Heart left ventricle (tissue), 16 donors: ENCODE measurements at regions not wholly inside any gene's neighbourhood (a gene's known extent, or its start where the extent isn't known, plus 50 kb on each side); places are given as distances from the start of the nearest gene placed in this dataset.
A peak's percentile ranks its signal among the peaks of the same experiment; 100 is the strongest.

Source experiments
- ATAC-seq, 4 donors: fragments of 200-7000 bp; cut with Tn5 transposase; one replicate each; pipeline ENCODE4 v1.9.1; 2020 to 2022; ENCODE audit warnings: moderate library complexity in 4 of 4, mild to moderate bottlenecking in 3 of 4, moderate number of reproducible peaks in 1 of 4
- DNase-seq, 5 donors: peaks; one replicate each; pipeline ENCODE4 v3.0.0-alpha.2; 2020
- H3K27ac ChIP-seq, 12 donors: fragments of 200-600 bp; sonication (generic) in 4 of 12; one replicate each; pipeline versions ENCODE4 v1.5.0 to v1.8.0; 2016 to 2022; ENCODE audit warnings: mild to moderate bottlenecking in 2 of 12
- H3K27me3 ChIP-seq, 9 donors: fragments of 200-600 bp; sonication (generic) in 2 of 9; one replicate each; pipeline versions ENCODE4 v1.5.1 to v1.8.0; 2016 to 2022; ENCODE audit warnings: mild to moderate bottlenecking in 3 of 9
- H3K36me3 ChIP-seq, 9 donors: fragments of 200-600 bp; sonication (generic) in 2 of 9; one replicate each; pipeline versions ENCODE4 v1.5.0 to v1.8.0; 2018 to 2022; ENCODE audit warnings: mild to moderate bottlenecking in 2 of 9
- H3K4me1 ChIP-seq, 12 donors: fragments of 200-600 bp; sonication (generic) in 4 of 12; one replicate each; pipeline versions ENCODE4 v1.5.0 to v1.8.0; 2016 to 2022; ENCODE audit warnings: mild to moderate bottlenecking in 3 of 12
- H3K4me3 ChIP-seq, 12 donors: fragments of 200-600 bp; sonication (generic) in 4 of 12; one replicate each; pipeline versions ENCODE4 v1.5.0 to v1.8.0; 2017 to 2022; ENCODE audit warnings: mild to moderate bottlenecking in 9 of 12, moderate library complexity in 4 of 12
- H3K9me3 ChIP-seq, 12 donors: fragments of 200-600 bp; sonication (generic) in 4 of 12; one replicate each; pipeline versions ENCODE4 v1.5.0 to v1.8.0; 2016 to 2022; ENCODE audit warnings: mild to moderate bottlenecking in 1 of 12
- CTCF ChIP-seq, 12 donors: fragments of 200-600 bp; sonication (generic) in 4 of 12; IDR thresholded peaks; one replicate each; pipeline versions ENCODE4 v1.5.0 to v1.8.0; 2018 to 2022; ENCODE audit warnings: antibody characterized with exemption in 12 of 12, mild to moderate bottlenecking in 5 of 12
- POLR2A ChIP-seq, 2 donors: fragments of 450-650 bp; IDR thresholded peaks; one replicate each; pipeline ENCODE4 v1.6.1; 2017; ENCODE audit warnings: antibody characterized with exemption in 2 of 2, mild to moderate bottlenecking in 2 of 2, moderate library complexity in 2 of 2
- WGBS, 4 donors: extraction: QIAGEN DNeasy Blood & Tissue Kit in 2 of 4; methylation state at CpG; one replicate each; pipeline versions ENCODE4 v1.1.5 to v1.1.7; 2013 to 2018; 5-methylcytosine and 5-hydroxymethylcytosine counted together
- intact Hi-C, 10 donors: fragments of 100-400 bp; cut with DNase I; formaldehyde crosslinking; loops; one replicate each; pipeline versions ENCODE4 v1.11.1 to v1.14.2; 2022
- donor health status: ischemic (EF 13 %, LVEDD 7.1; RV severe dilation, severe dysfunction).
- donor health status: healthy with polysubstance abuse.
- donor health status: DM: no; HTN: yes; CAD: no.
- donor health status: DM: no; HTN: no; CAD: no.
- donor health status: ischemic (EF 25% LVEDD 6.9; RV normal size, moderate dysfunction).
- donor health status: ischemic (EF 25% LVEDD 5.7; RV mildly dilated, moderate dysfunction).
- donor health status: healthy.
- donor health status: DM: yes; HTN: yes; CAD: no.
- donor health status: ischemic (EF 35%, LVEDD 5.7; RV mildly dilated, moderate dysfunction).
- donor health status: nonischemic (EF 11% LVEDD 7.7; RV severe dilation, severe dysfunction).
- donor health status: DM: yes; HTN: yes; CAD: no.
- donor health status: PGD.
- donor health status: ischemic (EF 29% LVEDD 5.4; RV normal size, mild dysfunction).
- donor health status: nonischemic (EF 23%, LVEDD 6.1; RV moderate dilation, normal function).

DNA sequence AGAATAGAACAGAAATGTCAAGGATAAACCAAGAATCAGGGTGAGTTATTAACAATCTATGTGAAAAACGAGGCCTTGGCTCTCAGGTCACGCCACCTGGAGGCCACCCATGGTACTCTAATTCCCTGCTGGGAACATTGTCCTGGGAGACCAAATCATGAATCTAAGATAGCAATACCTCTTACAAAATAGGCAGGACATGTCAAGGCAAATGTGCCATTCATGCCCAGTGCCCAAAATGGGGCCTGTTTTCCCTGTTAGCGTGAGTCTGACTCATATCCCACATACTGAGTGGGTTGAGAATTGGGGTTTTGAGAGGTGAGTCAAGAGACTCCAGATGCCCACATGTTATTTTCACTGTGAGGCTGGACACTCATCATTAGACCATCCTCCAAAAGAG, 380.8 kb downstream of the HHIPL2 start:
- ATAC-seq: peak in 1 of 4 donors; percentile 47
- intact Hi-C loops: loop anchor here in 7 of 10 donors (2.0 to 10.0 kb wide), 8 partner anchors 165 to 692 kb away; partner anchors contain the start of gene DUSP10 (in 3 of the 7)
- H3K4me1 ChIP-seq: no peaks in the 10 kb centered on the region
- 69 to 80% (median 78%) methylated on average over 3 of the region's 3 CpGs for WGBS, 4 donors
- no peaks in the 10 kb centered on the region for H3K27me3 ChIP-seq
- no peaks in the 10 kb centered on the region for H3K36me3 ChIP-seq
- TF ChIP-seq POLR2A (IDR thresholded peaks at IDR 0.05) (no peak), CTCF (IDR thresholded peaks at IDR 0.05) (peak; percentile 28 to 59 (median 48))
- DNase-seq: no peak
- peaks cover 0 to 17% (median 4%) of the 10 kb centered on the region in 12 donors for H3K9me3 ChIP-seq
- H3K27ac ChIP-seq: no peak overlapping the region
- H3K4me3 ChIP-seq: no peak overlapping the region

DNA sequence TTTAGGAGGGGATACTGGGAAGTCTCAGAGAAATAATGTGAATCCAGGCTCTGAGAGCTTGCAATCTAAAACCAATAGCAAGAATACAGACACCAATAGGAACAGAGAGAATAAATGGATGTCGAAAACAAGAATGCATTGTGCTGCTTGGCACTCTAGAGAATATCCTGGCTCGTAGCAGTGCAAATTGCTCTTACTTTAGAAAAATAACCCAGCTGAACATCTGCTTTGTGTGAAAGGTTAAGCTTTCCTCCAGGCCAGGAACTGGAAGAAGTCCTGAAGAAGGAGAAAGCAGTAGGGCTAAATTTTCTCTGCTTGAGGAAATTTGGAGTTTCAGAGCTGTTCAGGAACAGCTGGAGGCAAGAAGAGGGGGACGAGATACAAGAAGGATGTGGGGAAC, 382.3 kb downstream of the HHIPL2 start:
- intact Hi-C loops: loop anchor here in 7 of 10 donors (2.0 to 10.0 kb wide), 8 partner anchors 163 to 691 kb away; partner anchors contain the start of gene DUSP10 (in 3 of the 7)

DNA sequence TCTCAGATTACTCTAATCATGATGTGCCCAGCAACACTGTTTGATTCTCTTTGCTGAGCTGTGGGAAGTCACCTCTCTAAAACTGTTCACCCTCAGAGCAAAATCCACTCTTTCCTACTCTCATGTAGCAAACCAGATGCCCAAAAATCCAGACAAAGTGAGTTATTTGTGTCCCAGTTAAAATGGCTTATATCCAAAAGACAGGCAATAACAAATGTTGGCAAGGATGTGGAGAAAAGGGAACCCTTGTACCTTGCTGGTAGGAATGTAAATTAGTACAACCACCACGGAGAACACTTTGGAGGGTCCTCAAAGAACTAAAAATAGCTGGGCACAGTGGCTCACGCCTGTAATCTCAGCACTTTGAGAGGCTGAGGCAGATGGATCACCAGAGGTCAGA, 384.0 kb downstream of the HHIPL2 start:
- DNase-seq (no peak), ATAC-seq (no peak)
- TF ChIP-seq POLR2A (IDR thresholded peaks at IDR 0.05) (no peak), CTCF (IDR thresholded peaks at IDR 0.05) (no peak)
- no peak overlapping the region for H3K27ac ChIP-seq
- intact Hi-C loops: loop anchor here in 6 of 10 donors (10.0 kb wide), 4 partner anchors 419 to 689 kb away; partner anchors contain the start of gene DUSP10 (in 2 of the 6)
- no peaks in the 10 kb centered on the region for H3K4me1 ChIP-seq
- H3K36me3 ChIP-seq: no peaks in the 10 kb centered on the region
- H3K9me3 ChIP-seq: peaks cover 0 to 1% (median 0%) of the 10 kb centered on the region in 12 donors
- H3K4me3 ChIP-seq: no peak overlapping the region
- no peaks in the 10 kb centered on the region for H3K27me3 ChIP-seq
- WGBS, 4 donors: 4 to 31% (median 23%) methylated on average over 2 of the region's 2 CpGs

More for the DNA sequence above, 382.3 kb downstream of the HHIPL2 start:
- peaks cover 0 to 6% (median 0%) of the 10 kb centered on the region in 12 donors for H3K9me3 ChIP-seq
- no peaks in the 10 kb centered on the region for H3K4me1 ChIP-seq
- H3K27me3 ChIP-seq: no peaks in the 10 kb centered on the region
- TF ChIP-seq CTCF (IDR thresholded peaks at IDR 0.05): no peak
- no peak for TF ChIP-seq POLR2A (IDR thresholded peaks at IDR 0.05)
- DNase-seq: no peak
- H3K36me3 ChIP-seq: no peaks in the 10 kb centered on the region
- no peak for ATAC-seq
- WGBS, 4 donors: 46 to 70% (median 59%) methylated on average over 3 of the region's 3 CpGs
- no peak overlapping the region for H3K4me3 ChIP-seq
- no peak overlapping the region for H3K27ac ChIP-seq

GRCh38 chr1:222161676-222162075, 386.2 kb downstream of the HHIPL2 start:
- Histone ChIP-seq H3K27ac (no peak overlapping the region), H3K4me3 (no peak overlapping the region), H3K9me3 (peaks cover 0 to 19% (median 10%) of the 10 kb centered on the region in 12 donors), H3K36me3 (no peaks in the 10 kb centered on the region), H3K4me1 (no peaks in the 10 kb centered on the region), H3K27me3 (no peaks in the 10 kb centered on the region)
- ATAC-seq (no peak), DNase-seq (no peak)
- intact Hi-C loops: loop anchor here in 6 of 10 donors (10.0 kb wide), 4 partner anchors 417 to 687 kb away; partner anchors contain the start of gene DUSP10 (in 2 of the 6)
- no peak for TF ChIP-seq CTCF (IDR thresholded peaks at IDR 0.05)
- TF ChIP-seq POLR2A (IDR thresholded peaks at IDR 0.05): no peak
- WGBS, 4 donors: 56 to 77% (median 66%) methylated on average over 3 of the region's 3 CpGs
